Right lobe of liver (tissue), 4 donors: ENCODE measurements at regions not wholly inside any gene's neighbourhood (a gene's known extent, or its start where the extent isn't known, plus 50 kb on each side); places are given as distances from the start of the nearest gene placed in this dataset.

Source experiments
- POLR2A ChIP-seq: fragments of 450-650 bp; IDR thresholded peaks from one replicate; pipeline ENCODE4 v1.6.1; 2017; ENCODE audit warnings: antibody characterized with exemption, mild to moderate bottlenecking
- TF ChIP-seq, protein P1 (sequence below), 4 donors: fragments of 200-600 bp in 3 of 4; fragments of 450-650 bp in 1 of 4; IDR thresholded peaks; one replicate each; pipeline versions ENCODE4 v1.5.1 to v1.8.0; 2016 to 2022; ENCODE audit warnings: antibody characterized with exemption in 4 of 4, mild to moderate bottlenecking in 2 of 4
- donor health status: DM: no; HTN: no; CAD: no.
- donor health status: DM: no; HTN: no; CAD: no.
- donor health status: DM: no; HTN: yes; CAD: no.

DNA sequence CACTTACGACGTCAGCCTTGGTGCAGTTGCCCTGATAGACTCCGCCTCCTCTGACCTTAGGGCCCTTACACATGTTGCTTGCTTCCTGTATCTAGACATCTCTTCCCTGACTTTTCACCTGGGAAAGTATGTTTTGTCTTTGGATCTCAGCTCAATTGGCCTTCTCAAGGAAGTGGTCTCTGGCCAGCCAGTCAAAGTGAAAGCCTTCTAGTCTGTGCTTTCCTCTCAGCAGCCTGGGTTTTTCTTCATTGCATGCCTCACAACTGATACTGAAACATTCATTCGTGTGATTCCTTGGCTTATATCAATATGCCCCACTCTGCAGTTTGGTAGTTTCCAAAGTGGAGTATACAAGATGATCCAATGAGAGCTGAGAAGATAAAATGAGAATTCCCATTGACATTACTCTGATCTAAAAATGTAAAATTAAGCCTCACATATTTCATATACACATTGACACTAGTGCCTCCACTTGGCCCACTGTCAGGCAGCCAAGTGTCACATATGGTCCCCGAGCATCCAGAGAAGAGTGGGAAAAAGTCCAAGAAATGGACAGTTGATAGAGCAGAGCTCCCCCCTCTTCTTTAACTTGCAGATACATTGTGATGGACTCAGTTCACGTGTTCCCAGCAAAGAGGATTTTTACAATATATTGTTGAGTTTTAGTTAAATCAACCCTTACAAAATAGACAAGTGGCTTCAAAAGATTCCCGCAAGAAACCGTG is 371.2 kb upstream of the ASIC2 start:
- TF ChIP-seq, protein P1, sequence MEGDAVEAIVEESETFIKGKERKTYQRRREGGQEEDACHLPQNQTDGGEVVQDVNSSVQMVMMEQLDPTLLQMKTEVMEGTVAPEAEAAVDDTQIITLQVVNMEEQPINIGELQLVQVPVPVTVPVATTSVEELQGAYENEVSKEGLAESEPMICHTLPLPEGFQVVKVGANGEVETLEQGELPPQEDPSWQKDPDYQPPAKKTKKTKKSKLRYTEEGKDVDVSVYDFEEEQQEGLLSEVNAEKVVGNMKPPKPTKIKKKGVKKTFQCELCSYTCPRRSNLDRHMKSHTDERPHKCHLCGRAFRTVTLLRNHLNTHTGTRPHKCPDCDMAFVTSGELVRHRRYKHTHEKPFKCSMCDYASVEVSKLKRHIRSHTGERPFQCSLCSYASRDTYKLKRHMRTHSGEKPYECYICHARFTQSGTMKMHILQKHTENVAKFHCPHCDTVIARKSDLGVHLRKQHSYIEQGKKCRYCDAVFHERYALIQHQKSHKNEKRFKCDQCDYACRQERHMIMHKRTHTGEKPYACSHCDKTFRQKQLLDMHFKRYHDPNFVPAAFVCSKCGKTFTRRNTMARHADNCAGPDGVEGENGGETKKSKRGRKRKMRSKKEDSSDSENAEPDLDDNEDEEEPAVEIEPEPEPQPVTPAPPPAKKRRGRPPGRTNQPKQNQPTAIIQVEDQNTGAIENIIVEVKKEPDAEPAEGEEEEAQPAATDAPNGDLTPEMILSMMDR (IDR thresholded peaks at IDR 0.05): no peak
- TF ChIP-seq POLR2A: no peak
